ENCODE measurements at regions not wholly inside any gene's neighbourhood (a gene's known extent, or its start where the extent isn't known, plus 50 kb on each side); places are given as distances from the start of the nearest gene placed in this dataset.
"Not testable (repeated sequence)": the region's sequence is repeated elsewhere in the genome, so short reads cannot be mapped to it uniquely, and the experiment has no call there.

- Histone ChIP-seq H3K9me3 (no peaks in the 10 kb centered on the region), H3K27me3 (no peaks in the 10 kb centered on the region), H3K27ac (no peak overlapping the region), H3K36me3 (no peaks in the 10 kb centered on the region), H3K4me1 (no peaks in the 10 kb centered on the region), H3K4me3 (no peak overlapping the region)
- no peak for TF ChIP-seq POLR2A (IDR thresholded peaks at IDR 0.05)
- TF ChIP-seq CTCF (IDR thresholded peaks at IDR 0.05), result no peak
- intact Hi-C loops (cut with DNase I; ENCODE audit: low total_unique reads), result no loop called here
- DNase-seq, result no peak
Observed at GRCh38 chr15:81921163-81921562, 124.7 kb downstream of the MEX3B start.

DNA sequence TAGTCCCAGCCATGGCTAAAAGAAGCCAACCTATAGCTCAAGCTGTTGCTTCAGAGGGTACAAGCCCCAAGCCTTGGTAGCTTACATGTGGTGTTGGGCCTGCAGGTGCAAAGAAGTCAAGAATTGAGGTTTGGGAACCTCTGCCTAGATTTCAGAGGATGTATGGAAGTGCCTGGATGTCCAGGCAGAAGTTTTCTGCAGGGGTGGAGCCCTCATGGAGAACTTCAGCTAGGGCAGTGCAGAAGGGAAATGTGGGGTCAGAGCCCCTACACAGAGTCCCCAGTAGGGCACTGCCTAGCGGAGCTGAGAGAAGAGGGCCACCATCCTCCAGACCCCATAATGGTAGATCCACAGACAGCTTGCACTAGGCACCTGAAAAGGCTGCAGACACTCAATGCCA, 127.1 kb downstream of the MEX3B start:
- H3K4me3 ChIP-seq; H3K36me3 ChIP-seq; H3K27me3 ChIP-seq; H3K27ac ChIP-seq; H3K4me1 ChIP-seq; DNase-seq; H3K9me3 ChIP-seq; intact Hi-C loops (cut with DNase I; ENCODE audit: low total_unique reads): not testable (repeated sequence)

DNA sequence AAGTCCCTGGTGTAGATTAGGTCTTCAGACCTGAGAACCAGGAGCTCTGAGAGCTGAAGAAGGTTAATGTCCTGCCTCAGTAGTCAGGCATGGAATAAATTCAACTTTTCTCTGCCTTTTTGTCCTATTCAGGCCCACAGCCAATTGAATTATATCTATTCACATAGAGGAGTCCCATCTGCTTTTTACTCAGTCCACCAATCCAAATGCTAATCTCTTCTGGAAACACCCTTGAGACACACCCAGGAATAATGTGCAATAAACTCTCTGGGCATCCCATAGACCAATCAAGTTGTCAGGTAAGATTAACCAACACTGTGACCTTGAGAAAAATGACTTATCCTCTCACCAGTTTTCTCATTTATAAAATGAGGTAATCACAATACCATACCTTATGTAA, 129.4 kb downstream of the MEX3B start:
- H3K27me3 ChIP-seq, result no peaks in the 10 kb centered on the region
- intact Hi-C loops (cut with DNase I; ENCODE audit: low total_unique reads), result no loop called here

GRCh38 chr15:81915990-81916389, 129.8 kb downstream of the MEX3B start:
- no peaks in the 10 kb centered on the region for H3K27me3 ChIP-seq
- no peak for TF ChIP-seq CTCF (IDR thresholded peaks at IDR 0.05)
- TF ChIP-seq POLR2A (IDR thresholded peaks at IDR 0.05), result no peak
- no peak overlapping the region for H3K27ac ChIP-seq
- no peaks in the 10 kb centered on the region for H3K4me1 ChIP-seq
- DNase-seq, result no peak
- H3K4me3 ChIP-seq, result no peak overlapping the region
- no peaks in the 10 kb centered on the region for H3K36me3 ChIP-seq
- intact Hi-C loops (cut with DNase I; ENCODE audit: low total_unique reads), result no loop called here
- no peaks in the 10 kb centered on the region for H3K9me3 ChIP-seq

More for the DNA sequence above, 129.4 kb downstream of the MEX3B start:
- Histone ChIP-seq H3K27ac (no peak overlapping the region), H3K9me3 (no peaks in the 10 kb centered on the region), H3K36me3 (no peaks in the 10 kb centered on the region), H3K4me3 (no peak overlapping the region), H3K4me1 (no peaks in the 10 kb centered on the region)
- TF ChIP-seq CTCF (IDR thresholded peaks at IDR 0.05) (no peak), POLR2A (IDR thresholded peaks at IDR 0.05) (no peak)
- DNase-seq, result no peak

- intact Hi-C loops (cut with DNase I; ENCODE audit: low total_unique reads), result no loop called here
- no peak overlapping the region for H3K4me3 ChIP-seq
- H3K27me3 ChIP-seq, result no peaks in the 10 kb centered on the region
- DNase-seq, result no peak
- no peaks in the 10 kb centered on the region for H3K36me3 ChIP-seq
- H3K4me1 ChIP-seq, result no peaks in the 10 kb centered on the region
- no peak overlapping the region for H3K27ac ChIP-seq
- H3K9me3 ChIP-seq, result no peaks in the 10 kb centered on the region
- no peak for TF ChIP-seq CTCF (IDR thresholded peaks at IDR 0.05)
- TF ChIP-seq POLR2A (IDR thresholded peaks at IDR 0.05), result no peak
Observed at GRCh38 chr15:81914734-81915256, 131.0 kb downstream of the MEX3B start.

- TF ChIP-seq CTCF (IDR thresholded peaks at IDR 0.05), result no peak
- no peak for TF ChIP-seq POLR2A (IDR thresholded peaks at IDR 0.05)
- H3K27me3 ChIP-seq, result no peaks in the 10 kb centered on the region
- no peak for DNase-seq
- intact Hi-C loops (cut with DNase I; ENCODE audit: low total_unique reads), result no loop called here
- no peaks in the 10 kb centered on the region for H3K36me3 ChIP-seq
- no peaks in the 10 kb centered on the region for H3K4me1 ChIP-seq
- no peak overlapping the region for H3K27ac ChIP-seq
- no peaks in the 10 kb centered on the region for H3K9me3 ChIP-seq
- no peak overlapping the region for H3K4me3 ChIP-seq
Observed at GRCh38 chr15:81914333-81914732, 131.5 kb downstream of the MEX3B start.
